ENCODE measurements at regions not wholly inside any gene's neighbourhood (a gene's known extent, or its start where the extent isn't known, plus 50 kb on each side); places are given as distances from the start of the nearest gene placed in this dataset.

DNA sequence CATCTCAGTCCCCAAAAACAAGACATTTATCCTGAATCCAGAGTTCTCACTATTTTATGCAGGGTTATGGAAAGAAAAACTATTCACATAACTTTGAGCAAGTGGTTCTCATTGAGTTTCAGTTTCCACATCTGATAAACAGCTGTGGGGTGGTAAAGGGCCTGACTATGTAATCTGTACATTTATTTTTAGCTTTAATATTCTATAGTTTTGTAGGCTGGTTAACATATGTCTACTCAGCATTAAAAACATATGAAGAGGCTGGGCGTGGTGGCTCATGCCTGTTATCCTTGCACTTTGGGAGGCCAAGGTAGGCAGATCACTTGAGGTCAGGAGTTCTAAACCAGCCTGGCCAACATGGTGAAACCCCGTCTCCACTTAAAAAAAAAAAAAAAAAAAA is 301.5 kb upstream of the CCNG1 start:
- TF ChIP-seq ZNF331 (CRISPR knock-in tag; IDR thresholded peaks at IDR 0.05; ENCODE audit: low read depth) = no peak
- TF ChIP-seq CTCF (conservative IDR thresholded peaks at IDR 0.05; ENCODE audit: low read depth in 2 of 2) = no peak
- TF ChIP-seq EZH2 (IDR thresholded peaks at IDR 0.05; ENCODE audit: low read depth, unreplicated experiment) = no peak

All from GM23338 (cell line).